HG02870 (cell line): ENCODE measurements at regions not wholly inside any gene's neighbourhood (a gene's known extent, or its start where the extent isn't known, plus 50 kb on each side); places are given as distances from the start of the nearest gene placed in this dataset.
"Not testable (repeated sequence)": the region's sequence is repeated elsewhere in the genome, so short reads cannot be mapped to it uniquely, and the experiment has no call there.

Source experiments
- ATAC-seq: cut with Tn5 transposase; IDR thresholded peaks from one replicate; pipeline ENCODE4 v1.9.1; 2021; ENCODE audit warnings: mild to moderate bottlenecking, moderate library complexity; ENCODE audit not compliant: unreplicated experiment

DNA sequence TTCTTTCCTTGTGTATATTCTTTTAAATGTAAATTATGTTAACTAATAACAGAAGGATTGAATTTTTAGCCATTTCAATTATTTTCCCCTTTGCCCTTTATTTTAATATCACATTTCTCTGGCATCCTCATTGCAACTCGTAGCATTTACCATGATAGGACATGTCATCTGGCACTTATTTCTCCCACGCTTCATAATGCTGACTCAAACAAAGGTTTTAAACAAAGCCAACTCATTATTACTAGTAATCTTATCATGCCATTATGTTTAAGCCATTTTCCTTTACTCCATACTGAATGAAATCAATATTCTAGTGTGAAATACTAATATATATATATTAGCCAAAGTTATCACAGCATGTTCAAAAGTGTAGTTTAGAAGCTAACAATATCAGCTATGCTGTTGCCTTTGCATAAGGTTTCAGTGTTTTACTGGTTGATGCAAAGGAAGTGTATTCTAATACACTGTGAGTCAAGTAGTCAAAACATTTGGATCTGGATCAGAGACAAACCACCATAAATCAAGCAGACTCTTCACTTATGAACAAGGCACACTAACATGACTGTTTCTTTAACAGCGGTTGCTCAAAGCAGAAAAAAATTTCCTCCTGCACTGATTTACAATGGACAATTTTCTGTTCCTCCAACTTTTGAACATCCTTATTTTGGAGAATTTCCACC, 281.6 kb downstream of the SLC7A11 start:
- ATAC-seq, result no peak

DNA sequence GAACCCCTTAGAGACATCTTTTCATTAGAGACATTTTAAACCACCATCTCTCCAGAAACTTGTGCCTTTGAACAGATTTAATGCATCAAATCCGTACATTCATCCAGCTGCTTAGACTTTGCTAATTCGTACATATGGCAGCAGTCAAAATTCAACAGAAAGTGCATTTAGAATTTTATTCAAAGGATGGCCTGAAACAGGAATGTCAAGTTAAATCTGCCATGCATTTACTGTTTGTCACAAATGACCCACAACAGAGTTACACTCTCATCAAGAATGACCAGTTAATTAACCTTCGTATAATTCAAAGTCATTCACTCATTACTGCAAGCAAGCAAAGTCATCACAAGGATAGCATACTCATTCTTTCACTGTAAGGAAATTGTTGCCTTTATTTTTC, 284.3 kb downstream of the SLC7A11 start:
- ATAC-seq, result no peak

DNA sequence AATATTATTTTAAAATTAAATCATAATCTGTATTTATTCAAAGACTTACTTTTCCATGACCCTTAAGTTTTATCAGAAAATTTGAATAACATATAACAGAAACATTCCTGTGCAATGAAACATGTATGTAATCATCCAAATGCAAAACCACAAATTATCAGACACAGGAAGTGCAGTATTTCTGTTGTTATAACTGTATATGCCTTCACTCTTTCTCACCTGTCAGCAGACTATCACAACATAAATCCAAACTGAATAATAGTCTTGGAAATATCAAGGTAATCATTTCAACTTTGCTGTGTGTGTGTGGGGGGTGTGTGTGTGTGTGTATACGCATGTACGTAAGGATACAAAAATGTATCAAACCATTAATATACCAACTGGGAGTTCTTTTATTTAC, 285.9 kb downstream of the SLC7A11 start:
- no peak for ATAC-seq

DNA sequence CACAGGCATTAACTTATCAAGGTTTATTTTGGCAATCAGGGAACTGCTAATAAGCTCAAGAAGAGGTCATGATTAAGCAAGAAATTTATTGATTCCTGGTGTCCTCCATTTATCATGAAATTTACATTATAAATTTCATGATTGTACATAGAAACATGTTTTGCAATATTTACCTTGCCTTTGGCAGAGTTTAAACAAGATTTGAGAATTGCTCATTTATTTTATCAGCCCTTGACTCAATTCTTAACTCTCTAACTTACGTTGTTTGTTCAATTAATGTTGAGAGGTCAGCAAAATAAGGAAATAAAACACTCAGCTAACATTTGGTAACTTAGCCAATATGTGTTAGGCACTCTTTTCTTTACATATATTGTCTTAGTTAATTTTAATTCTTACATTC, 286.6 kb downstream of the SLC7A11 start:
- no peak for ATAC-seq

DNA sequence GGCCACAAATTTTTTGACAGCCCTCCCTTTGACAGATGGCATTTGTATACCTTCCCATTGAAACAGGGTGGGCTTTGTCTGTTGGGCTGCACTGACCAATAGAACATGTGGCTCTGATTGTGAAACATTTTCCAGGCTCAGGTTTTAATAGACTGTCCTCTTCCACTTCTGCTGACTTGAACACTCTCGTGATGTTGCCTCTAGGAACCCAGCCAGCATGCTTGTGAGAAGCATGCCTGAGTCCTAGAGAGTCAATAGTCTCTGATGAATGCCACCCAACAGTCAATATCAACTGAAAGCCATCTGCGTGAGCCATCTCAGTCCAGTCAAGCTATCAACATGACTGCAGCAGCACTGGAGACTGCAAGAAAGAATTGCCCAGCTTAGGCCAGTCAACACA, 290.0 kb downstream of the SLC7A11 start:
- ATAC-seq, result no peak

DNA sequence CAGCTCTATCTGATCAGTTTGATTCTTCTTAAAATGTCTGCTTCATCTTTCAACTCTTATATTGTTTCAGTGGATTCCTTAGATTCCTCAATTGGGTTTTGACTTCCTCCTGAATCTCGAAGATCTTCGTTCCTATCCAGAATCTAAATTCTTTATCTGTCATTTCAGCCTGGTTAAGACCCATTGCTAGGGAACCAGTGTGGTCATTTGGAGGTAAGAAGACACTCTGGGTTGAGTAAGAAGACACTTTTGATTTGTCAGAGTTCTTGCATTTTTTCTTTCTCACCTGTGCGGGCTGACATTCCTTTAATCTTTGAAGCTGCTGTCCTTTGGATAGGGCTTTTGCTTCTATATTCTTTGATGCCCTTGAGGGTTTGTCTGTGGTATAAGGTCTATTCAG, 291.9 kb downstream of the SLC7A11 start:
- ATAC-seq, result no peak

DNA sequence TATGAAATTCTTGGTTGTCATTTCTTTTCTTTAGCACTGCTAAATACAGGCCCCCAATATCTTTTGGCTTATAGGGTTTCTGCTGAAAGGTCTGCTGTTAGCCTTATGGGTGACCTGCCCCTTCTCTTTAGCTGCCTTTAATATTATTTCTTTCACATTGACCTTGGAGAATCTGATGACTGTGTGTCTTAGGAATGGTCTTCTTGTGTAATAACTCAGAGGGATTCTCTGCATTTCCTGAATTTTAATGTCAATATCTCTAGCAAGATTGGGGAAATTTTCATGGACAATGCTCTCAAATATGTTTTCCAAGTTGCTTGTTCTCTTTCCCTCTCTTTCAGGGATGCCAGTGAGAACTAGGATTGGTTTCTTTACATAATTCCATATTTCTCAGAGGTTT, 292.4 kb downstream of the SLC7A11 start:
- ATAC-seq, result no peak

DNA sequence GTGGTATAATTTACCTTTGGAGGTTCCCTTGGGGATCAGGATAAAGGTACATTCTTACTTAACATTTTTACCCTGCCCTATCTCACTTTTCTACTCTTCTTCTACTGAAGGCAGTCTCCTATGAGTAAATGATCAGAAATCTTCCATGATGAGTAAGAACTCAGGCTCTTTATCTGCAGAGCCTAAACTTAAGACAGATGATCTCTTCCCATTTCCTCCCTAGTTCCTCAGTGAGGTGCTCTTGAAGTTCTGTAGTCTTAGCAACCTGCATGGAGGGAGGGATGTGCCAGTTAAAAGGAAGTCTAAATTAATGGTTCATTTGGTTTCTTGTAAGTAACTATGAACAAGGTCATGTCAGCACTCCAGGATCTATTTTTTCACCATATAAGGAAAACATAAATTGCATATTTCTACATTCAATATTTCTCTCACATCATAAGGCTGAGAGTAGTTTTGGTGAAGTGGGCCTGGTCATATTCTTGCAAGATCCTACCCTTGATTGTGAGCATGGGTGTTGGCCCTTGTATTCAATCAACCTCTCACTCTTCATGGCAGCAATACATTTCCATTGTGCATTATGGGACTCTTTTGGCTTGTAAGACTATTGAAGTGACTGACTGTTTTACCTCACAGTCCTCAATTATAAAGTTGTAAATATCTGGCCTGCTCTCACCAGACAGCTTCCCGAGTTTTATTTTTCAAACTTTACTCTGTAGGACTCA, 295.5 kb downstream of the SLC7A11 start:
- no peak for ATAC-seq

DNA sequence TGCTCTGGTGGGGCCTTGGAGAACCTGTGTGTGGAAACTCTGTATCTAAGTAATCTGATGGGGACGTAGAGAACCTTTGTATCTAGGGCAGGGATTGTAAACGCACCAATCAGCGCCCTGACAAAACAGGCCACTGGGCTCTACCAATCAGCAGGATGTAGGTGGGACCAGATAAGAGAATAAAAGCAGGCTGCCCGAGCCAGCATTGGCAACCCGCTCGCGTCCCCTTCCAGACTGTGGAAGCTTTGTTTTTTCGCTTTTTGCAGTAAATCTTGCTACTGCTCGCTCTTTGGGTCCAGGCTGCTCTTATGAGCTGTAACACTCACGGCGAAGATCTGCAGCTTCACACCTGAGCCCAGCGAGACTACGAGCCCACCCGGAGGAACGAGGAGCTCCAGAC, 299.3 kb downstream of the SLC7A11 start:
- not testable (repeated sequence) for ATAC-seq

DNA sequence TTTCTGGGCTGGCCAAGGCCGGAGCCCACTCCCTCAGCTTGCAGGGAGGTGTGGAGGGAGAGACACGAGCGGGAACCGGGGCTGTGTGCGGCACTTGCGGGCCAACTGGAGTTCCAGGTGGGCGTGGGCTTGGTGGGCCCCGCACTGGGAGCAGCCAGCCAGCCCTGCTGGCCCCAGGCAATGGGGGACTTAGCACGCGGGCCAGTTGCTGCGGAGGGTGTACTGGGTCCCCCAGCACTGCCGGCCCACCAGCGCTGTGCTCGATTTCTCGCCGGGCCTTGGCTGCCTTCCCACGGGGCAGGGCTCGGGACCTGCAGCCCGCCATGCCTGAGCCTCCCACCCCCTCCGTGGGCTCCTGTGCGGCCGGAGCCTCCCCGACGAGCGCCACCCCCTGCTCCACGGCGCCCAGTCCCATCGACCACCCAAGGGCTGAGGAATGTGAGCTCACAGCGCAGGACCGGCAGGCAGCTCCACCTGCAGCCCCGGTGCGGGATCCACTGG, 300.1 kb downstream of the SLC7A11 start:
- ATAC-seq, result not testable (repeated sequence)

DNA sequence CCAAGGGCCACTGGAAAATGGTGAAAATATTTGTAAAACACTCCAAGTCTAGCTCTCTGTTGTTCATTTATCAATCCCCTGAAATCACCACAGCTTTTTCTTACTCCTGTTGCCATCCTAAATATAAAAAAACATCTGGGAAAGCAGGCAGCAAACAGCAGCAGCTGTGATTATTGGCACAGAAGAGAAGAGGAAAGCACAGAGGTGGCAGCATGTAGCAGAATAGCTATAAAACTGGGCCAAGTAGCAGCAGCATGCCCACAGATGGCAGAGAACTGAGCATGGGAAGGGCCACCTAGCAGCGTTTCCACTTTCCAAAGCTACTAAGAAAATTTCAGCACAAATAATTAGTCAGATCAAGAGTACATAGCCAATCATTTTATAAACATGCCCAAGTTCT, 307.2 kb downstream of the SLC7A11 start:
- no peak for ATAC-seq

DNA sequence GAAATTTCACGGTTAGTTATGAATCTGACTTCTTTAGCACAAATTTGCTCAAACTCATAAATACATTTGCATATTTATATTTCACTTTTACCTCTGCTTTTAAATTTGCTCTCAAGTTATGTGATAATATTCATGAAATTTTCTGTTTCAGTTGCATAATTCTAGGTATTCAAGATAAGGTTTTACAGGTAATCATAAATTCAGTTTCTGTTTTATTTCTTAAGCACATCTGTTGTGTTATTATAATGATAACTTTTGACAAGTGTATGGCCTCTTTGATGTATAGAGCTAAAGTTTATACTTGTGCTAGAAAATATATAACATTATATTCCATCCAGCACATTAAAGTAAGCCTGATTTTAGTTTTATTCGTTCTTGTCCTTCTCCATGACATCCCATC, 308.1 kb downstream of the SLC7A11 start:
- ATAC-seq, result no peak

DNA sequence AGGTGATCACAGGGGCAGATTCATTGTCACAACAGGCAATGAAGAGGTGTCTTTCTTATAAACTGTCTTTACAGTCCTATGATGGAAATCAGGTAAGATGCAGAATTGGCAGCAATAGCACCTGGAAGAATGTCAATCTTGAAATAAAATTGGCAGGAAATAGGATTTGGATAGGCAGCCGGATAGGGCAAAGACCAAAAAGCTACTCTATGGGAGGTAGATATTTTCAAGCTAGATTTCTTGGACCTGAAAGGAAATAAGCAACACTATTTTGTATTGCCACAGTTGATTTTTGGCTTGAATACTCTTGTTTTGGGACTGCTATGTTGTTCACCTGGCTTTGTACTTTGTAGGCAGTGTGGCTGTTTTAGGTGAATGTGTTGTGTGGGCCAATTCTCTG, 314.2 kb downstream of the SLC7A11 start:
- no peak for ATAC-seq

DNA sequence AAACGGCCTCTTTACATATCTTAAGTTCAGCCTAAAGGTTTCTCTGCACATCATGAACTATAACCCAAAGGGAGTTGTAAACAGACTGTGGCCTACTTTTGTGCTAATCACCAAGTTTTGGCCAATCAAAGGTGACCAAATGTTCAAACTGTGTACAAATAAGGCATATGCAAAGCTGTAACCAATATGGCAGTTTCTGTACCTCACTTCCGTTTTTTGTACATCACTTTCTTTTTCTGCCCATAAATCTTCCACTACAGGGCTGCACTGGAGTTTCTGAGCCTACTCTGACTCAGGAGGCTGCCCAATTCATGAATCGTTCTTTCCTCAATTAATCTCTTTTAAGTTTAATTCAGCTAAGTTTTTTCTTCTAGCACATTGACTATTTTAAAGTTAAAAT, 318.7 kb downstream of the SLC7A11 start:
- ATAC-seq, result no peak

DNA sequence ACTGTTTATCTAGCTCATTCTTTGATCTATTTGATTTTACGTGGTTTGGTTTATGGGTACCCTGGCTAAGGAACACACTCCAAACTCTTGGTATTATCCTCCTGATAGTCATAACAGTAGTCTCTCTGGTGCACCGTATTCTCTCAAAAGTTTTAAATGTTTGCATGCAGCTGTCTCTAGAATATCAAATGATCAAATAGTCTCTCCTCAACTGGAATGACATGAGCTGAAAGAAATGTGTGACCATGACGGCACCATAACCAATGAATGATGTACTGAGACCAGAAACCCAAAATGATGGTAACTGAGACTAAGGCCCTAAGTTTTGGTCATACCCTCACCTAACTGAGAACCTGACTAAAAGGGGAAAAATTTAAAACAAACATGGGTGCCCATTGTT, 319.4 kb downstream of the SLC7A11 start:
- no peak for ATAC-seq

DNA sequence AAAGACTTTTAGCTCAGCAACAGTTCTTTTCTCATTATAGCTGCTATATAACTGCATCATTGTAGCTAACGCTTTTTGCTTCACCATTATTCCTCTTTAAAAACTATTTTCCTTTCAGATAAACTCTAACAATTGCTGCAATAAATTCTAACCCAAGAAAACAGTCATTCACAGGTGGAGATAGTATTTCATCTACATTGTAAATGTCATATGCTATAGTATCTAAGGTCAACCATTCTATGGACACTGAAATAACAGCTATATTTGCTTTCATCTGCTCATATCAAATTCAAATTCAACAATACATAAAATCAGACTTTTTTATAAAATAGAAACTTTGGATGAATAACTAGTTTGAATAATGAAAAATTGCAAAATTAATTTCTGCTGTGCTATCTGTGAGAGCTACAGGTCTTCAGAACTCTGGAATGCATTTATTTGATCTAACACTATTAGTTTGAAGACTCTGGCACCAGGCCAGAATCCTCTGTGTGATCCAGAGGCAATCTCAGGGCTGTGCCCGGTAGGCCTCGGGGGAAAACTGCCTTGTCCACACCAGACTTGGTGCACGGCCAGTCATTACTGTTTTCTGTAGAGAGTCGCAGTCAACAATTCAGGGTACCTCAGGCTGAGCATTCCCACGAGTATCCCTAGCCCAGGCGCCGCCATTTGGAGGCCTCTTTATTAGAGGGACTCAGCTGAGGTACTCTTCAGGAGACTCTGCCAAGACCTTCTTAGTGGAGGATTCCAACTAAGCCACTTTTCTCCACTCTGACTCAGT, 332.4 kb downstream of the SLC7A11 start:
- no peak for ATAC-seq

DNA sequence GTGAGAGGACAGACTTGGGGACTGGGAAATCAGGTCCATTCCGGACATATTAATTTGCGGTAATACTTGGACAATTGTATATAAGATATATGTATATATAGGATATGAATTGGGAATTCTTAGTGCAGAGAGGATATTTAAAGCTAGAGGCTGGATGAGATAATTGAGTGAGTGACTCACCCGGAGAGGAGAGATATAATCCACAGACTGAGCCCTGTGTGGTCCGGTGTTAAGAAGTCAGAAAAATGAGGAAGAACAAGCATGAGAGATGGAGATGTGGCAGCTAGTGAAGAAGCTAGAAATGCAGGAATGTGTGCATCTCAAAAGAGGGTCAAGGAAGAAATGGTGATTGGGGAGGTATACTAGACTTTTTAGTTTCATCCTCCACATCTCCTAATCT, 336.2 kb downstream of the SLC7A11 start:
- no peak for ATAC-seq

DNA sequence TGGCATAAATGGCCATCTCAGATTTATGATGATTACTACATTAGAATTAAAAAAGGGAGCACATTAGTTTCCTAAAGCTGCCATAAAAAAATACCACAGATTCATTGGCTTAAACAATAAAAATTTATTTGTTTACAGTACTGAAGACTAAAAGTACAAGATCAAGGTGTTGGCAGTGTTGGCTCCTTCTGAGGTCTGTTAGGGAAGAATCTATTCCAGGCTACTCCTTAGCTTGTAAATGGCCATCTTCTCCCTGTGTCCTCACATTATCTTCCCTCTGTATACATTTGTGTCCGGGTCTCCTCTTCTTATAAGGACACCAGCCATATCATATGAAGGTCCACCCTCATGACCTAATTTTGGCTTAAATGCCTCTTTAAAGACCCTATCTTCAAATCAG, 341.0 kb downstream of the SLC7A11 start:
- ATAC-seq, result no peak

DNA sequence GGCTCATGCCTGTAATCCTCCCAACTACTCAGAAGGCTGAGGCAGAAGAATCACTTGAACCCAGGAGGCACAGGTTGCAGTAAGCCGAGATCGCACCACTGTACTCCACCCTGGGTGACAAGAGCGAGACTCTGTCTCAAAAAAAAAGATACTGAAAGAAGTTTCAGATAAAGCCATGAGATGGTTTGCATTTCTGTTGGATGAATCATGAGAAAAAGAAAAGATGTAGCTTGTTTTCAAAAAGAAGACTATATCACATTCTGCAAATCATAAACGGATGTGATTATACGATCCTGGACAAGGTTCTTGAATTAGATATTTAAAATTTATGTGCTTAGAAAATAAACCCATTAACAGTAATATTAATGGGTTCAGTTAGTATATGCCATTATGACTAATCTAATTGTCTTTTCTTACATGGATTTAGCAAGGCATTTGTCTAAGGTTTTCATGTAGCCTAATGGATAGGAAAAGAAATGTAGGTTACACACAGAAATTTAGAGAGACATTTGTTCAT, 345.9 kb downstream of the SLC7A11 start:
- no peak for ATAC-seq

DNA sequence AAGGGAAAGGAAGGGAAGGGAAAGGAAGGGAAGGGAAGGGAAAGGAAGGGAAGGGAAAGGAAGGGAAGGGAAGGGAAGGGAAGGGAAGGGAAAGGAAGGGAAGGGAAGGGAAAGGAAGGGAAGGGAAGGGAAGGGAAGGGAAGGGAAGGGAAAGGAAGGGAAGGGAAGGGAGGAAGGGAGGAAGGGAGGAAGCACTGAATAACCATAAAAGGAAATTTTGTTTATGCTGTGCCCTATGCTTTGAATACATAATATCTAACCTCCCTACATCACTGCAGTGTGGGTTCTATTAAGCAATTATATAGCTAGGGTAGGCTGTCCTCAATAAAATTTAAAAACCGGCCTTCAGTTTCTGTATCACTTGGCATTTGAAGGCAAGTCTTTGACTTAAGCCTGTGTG, 346.6 kb downstream of the SLC7A11 start:
- not testable (repeated sequence) for ATAC-seq

DNA sequence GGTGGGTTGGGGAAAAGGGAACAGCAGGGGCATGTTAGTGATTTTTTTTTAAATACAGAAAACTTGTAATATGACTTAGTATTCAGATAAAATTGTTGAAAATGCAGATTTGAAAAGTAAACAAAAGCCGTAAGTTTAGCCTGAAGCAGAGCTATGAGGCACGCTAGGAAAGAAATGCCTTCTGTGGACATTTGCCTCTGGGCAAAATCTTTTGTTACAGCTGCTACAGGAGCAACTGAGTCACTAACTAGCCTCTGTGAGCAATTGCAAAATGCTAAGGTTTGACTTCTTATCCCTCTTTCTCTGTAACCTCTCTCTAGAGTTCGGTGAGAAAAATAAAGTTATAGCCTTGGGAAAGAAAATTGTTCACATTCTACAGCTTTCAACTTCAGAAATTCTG, 350.0 kb downstream of the SLC7A11 start:
- ATAC-seq, result no peak

DNA sequence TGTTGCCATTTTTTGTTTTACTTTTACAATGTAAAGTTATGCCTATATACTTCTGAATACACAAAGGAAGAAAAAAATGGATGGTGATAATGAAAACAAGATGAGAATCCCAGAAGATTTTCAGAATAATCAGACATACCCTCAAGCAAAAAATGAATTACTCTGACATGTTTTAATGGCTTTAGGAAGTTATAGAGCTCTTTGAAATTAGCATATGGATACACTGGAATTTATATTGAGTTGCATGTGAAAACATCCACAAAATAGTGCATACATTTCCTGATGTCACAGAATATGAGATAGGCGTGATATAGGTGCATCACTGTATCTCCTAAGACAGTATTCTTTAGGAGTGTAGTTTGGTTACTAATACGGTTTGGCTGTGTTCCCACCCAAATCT, 351.3 kb downstream of the SLC7A11 start:
- ATAC-seq, result no peak
